22Rv1 (cell line): ENCODE measurements at regions not wholly inside any gene's neighbourhood (a gene's known extent, or its start where the extent isn't known, plus 50 kb on each side); places are given as distances from the start of the nearest gene placed in this dataset.

ENCODE experiments used
- CTCF ChIP-seq: fragments of 450-650 bp; IDR thresholded peaks from 2 replicates; pipeline ENCODE4 v1.5.1; 2017; ENCODE audit warnings: mild to moderate bottlenecking
- ZFX ChIP-seq: fragments of 450-650 bp; IDR thresholded peaks from 2 replicates; pipeline ENCODE4 v1.6.1; 2017; ENCODE audit warnings: antibody characterized with exemption, borderline replicate concordance

DNA sequence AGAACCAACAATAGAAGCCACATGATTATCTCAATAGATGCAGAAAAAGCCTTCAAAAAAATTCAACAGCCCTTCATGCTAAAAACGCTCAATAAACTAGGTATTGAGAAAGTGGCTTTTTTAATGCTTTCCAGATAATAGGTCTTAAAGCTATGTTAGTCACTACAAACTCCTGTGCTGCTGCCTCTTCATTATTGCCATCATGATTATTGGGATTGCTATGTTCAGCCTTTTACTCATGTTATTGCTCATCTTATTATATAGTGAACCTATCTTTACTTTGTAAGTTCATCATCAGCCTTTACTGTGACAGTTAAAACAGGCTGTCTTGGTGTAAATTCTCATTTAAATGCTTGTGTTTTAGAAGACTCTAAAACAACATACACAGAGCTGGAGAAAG lies 1557.2 kb upstream of the ZEB2 start:
- TF ChIP-seq CTCF = no peak
- no peak for TF ChIP-seq ZFX
